ENCODE measurements at regions not wholly inside any gene's neighbourhood (a gene's known extent, or its start where the extent isn't known, plus 50 kb on each side); places are given as distances from the start of the nearest gene placed in this dataset.

DNA sequence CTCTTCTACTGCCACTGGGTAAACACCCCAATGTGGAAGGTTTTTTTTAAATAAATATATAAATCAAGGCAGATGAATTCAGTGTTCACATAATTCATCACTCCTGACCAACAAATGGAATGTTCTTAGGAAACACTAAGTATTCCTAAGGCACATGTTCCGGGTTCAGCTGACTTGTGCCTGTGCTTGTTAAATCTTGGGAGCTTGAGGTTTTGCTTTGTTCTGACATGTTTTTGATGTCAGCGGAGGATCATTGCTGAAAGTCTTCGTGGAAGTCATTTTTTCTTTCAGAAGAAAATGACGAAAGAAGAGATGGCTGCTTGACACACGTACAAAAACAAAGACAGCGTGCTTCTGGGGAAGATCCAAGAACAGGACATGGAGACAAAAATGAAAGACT lies 185.8 kb downstream of the MZT1 start:
- TF ChIP-seq, protein P1, sequence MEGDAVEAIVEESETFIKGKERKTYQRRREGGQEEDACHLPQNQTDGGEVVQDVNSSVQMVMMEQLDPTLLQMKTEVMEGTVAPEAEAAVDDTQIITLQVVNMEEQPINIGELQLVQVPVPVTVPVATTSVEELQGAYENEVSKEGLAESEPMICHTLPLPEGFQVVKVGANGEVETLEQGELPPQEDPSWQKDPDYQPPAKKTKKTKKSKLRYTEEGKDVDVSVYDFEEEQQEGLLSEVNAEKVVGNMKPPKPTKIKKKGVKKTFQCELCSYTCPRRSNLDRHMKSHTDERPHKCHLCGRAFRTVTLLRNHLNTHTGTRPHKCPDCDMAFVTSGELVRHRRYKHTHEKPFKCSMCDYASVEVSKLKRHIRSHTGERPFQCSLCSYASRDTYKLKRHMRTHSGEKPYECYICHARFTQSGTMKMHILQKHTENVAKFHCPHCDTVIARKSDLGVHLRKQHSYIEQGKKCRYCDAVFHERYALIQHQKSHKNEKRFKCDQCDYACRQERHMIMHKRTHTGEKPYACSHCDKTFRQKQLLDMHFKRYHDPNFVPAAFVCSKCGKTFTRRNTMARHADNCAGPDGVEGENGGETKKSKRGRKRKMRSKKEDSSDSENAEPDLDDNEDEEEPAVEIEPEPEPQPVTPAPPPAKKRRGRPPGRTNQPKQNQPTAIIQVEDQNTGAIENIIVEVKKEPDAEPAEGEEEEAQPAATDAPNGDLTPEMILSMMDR (IDR thresholded peaks at IDR 0.05; ENCODE audit: borderline replicate concordance, extremely low read depth, low read length, poor library complexity, severe bottlenecking): no peak
- TF ChIP-seq EZH2 (IDR thresholded peaks at IDR 0.05; ENCODE audit: borderline replicate concordance, low read depth, low read length, severe bottlenecking): no peak
- no peak overlapping the region for H3K27ac ChIP-seq (ENCODE audit: low read length)
- no peak for ATAC-seq (ENCODE audit: insufficient read depth, low read depth)
- H3K4me2 ChIP-seq (ENCODE audit: insufficient read depth, low read length): no peak overlapping the region
- no peak overlapping the region for H3K4me3 ChIP-seq (ENCODE audit: low read depth in 1 of 2, low read length in 2 of 2)
- H3K36me3 ChIP-seq (ENCODE audit: insufficient read depth, low read length): no peaks in the 10 kb centered on the region
- H2AFZ ChIP-seq (ENCODE audit: low read depth, low read length): no peak overlapping the region
- no peaks in the 10 kb centered on the region for H3K9me3 ChIP-seq (ENCODE audit: insufficient read depth, low read length, severe bottlenecking)
- H4K20me1 ChIP-seq (ENCODE audit: insufficient read depth, low read length): no peaks in the 10 kb centered on the region
- H3K79me2 ChIP-seq (ENCODE audit: insufficient read depth, low read length): no peaks in the 10 kb centered on the region
- no peaks in the 10 kb centered on the region for H3K4me1 ChIP-seq (ENCODE audit: insufficient read depth, low read length)
- H3K27me3 ChIP-seq (ENCODE audit: insufficient read depth, low read length, poor library complexity): peaks cover 9% of the 10 kb centered on the region
- H3K9ac ChIP-seq (ENCODE audit: low read depth, low read length): no peak overlapping the region
- DNase-seq: no peak

DNA sequence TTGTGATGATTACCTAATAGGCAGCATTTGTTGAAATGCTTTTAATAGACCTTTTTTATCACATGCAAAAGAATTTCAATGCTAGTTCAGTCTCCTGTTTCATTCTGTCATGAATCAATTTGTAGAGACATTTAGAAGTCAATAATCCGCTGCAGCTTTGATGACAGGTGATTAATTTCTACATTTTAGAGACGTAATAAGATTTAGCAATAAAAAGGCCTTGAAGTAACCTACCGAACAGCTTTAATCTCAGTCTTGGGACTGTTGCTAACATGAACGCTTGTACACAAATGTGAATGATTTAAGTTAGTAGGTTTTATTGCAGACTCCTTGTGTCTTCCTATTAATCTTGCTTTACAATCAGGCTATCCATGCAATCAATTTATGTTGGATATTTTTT lies 186.5 kb downstream of the MZT1 start:
- Histone ChIP-seq H3K79me2 (ENCODE audit: insufficient read depth, low read length) (no peaks in the 10 kb centered on the region), H3K4me2 (ENCODE audit: insufficient read depth, low read length) (no peak overlapping the region), H3K27me3 (ENCODE audit: insufficient read depth, low read length, poor library complexity) (peaks cover 9% of the 10 kb centered on the region), H3K4me3 (ENCODE audit: low read depth in 1 of 2, low read length in 2 of 2) (no peak overlapping the region), H3K36me3 (ENCODE audit: insufficient read depth, low read length) (no peaks in the 10 kb centered on the region), H4K20me1 (ENCODE audit: insufficient read depth, low read length) (no peaks in the 10 kb centered on the region), H3K9me3 (ENCODE audit: insufficient read depth, low read length, severe bottlenecking) (no peaks in the 10 kb centered on the region), H2AFZ (ENCODE audit: low read depth, low read length) (no peak overlapping the region), H3K27ac (ENCODE audit: low read length) (no peak overlapping the region), H3K4me1 (ENCODE audit: insufficient read depth, low read length) (no peaks in the 10 kb centered on the region), H3K9ac (ENCODE audit: low read depth, low read length) (no peak overlapping the region)
- ATAC-seq (ENCODE audit: insufficient read depth, low read depth) (no peak), DNase-seq (no peak)
- TF ChIP-seq, protein P1 (IDR thresholded peaks at IDR 0.05; ENCODE audit: borderline replicate concordance, extremely low read depth, low read length, poor library complexity, severe bottlenecking): no peak
- TF ChIP-seq EZH2 (IDR thresholded peaks at IDR 0.05; ENCODE audit: borderline replicate concordance, low read depth, low read length, severe bottlenecking): no peak

DNA sequence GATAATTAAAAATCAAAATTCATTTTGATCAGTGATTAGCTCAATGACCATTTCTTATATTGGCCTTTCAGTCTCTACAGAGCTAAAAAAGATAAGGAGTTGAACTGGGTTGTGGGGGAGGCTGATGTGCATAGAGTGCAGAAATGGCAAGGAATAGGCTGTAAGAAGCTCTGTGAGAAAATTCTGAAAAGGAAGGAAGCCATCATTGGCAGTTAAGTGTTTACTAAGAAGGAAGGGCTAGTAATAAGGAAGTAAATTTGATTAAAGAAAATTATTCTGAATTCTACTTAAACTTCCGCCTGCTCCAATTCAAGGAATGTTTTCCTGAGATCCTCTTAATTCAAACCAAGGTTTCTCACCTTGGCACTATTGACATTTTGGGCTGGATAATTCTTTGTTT lies 187.5 kb downstream of the MZT1 start:
- Histone ChIP-seq H2AFZ (ENCODE audit: low read depth, low read length) (no peak overlapping the region), H3K27ac (ENCODE audit: low read length) (no peak overlapping the region), H4K20me1 (ENCODE audit: insufficient read depth, low read length) (no peaks in the 10 kb centered on the region), H3K4me1 (ENCODE audit: insufficient read depth, low read length) (no peaks in the 10 kb centered on the region), H3K4me3 (ENCODE audit: low read depth in 1 of 2, low read length in 2 of 2) (no peak overlapping the region), H3K9me3 (ENCODE audit: insufficient read depth, low read length, severe bottlenecking) (no peaks in the 10 kb centered on the region), H3K9ac (ENCODE audit: low read depth, low read length) (no peak overlapping the region), H3K27me3 (ENCODE audit: insufficient read depth, low read length, poor library complexity) (peaks cover 9% of the 10 kb centered on the region), H3K4me2 (ENCODE audit: insufficient read depth, low read length) (no peak overlapping the region), H3K79me2 (ENCODE audit: insufficient read depth, low read length) (no peaks in the 10 kb centered on the region), H3K36me3 (ENCODE audit: insufficient read depth, low read length) (no peaks in the 10 kb centered on the region)
- no peak for DNase-seq
- TF ChIP-seq, protein P1 (IDR thresholded peaks at IDR 0.05; ENCODE audit: borderline replicate concordance, extremely low read depth, low read length, poor library complexity, severe bottlenecking): no peak
- no peak for TF ChIP-seq EZH2 (IDR thresholded peaks at IDR 0.05; ENCODE audit: borderline replicate concordance, low read depth, low read length, severe bottlenecking)
- no peak for ATAC-seq (ENCODE audit: insufficient read depth, low read depth)

DNA sequence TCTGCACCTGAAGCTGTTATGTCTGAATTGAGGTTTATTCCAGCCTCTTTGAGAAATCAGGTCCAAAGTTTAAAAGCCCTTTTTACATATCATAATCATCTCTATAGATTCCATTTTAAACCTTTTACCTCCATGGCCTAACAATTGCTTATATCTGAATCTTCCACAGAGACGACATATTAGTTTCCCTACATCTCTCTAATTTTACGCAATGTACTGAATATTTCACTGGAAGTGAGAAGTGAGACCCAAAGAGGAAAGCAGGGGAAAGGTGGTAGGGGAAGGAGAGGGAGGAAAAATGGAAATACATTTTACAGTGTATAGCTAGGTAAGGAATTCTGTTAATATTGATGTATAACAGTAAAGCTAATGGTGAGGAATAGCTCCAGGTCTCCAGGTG lies 189.6 kb downstream of the MZT1 start:
- Histone ChIP-seq H3K27me3 (ENCODE audit: insufficient read depth, low read length, poor library complexity) (peaks cover 6% of the 10 kb centered on the region), H2AFZ (ENCODE audit: low read depth, low read length) (no peak overlapping the region)
- TF ChIP-seq EZH2 (IDR thresholded peaks at IDR 0.05; ENCODE audit: borderline replicate concordance, low read depth, low read length, severe bottlenecking): no peak
- TF ChIP-seq, protein P1 (IDR thresholded peaks at IDR 0.05; ENCODE audit: borderline replicate concordance, extremely low read depth, low read length, poor library complexity, severe bottlenecking): no peak

More for the DNA sequence above, 189.6 kb downstream of the MZT1 start:
- Histone ChIP-seq H4K20me1 (ENCODE audit: insufficient read depth, low read length) (no peaks in the 10 kb centered on the region), H3K36me3 (ENCODE audit: insufficient read depth, low read length) (no peaks in the 10 kb centered on the region), H3K9me3 (ENCODE audit: insufficient read depth, low read length, severe bottlenecking) (no peaks in the 10 kb centered on the region), H3K4me2 (ENCODE audit: insufficient read depth, low read length) (no peak overlapping the region), H3K9ac (ENCODE audit: low read depth, low read length) (no peak overlapping the region), H3K4me3 (ENCODE audit: low read depth in 1 of 2, low read length in 2 of 2) (no peak overlapping the region), H3K4me1 (ENCODE audit: insufficient read depth, low read length) (no peaks in the 10 kb centered on the region), H3K79me2 (ENCODE audit: insufficient read depth, low read length) (no peaks in the 10 kb centered on the region), H3K27ac (ENCODE audit: low read length) (no peak overlapping the region)
- ATAC-seq (ENCODE audit: insufficient read depth, low read depth) (no peak), DNase-seq (no peak)

Data from DND-41 (cell line).